ENCODE measurements at regions not wholly inside any gene's neighbourhood (a gene's known extent, or its start where the extent isn't known, plus 50 kb on each side); places are given as distances from the start of the nearest gene placed in this dataset.

DNA sequence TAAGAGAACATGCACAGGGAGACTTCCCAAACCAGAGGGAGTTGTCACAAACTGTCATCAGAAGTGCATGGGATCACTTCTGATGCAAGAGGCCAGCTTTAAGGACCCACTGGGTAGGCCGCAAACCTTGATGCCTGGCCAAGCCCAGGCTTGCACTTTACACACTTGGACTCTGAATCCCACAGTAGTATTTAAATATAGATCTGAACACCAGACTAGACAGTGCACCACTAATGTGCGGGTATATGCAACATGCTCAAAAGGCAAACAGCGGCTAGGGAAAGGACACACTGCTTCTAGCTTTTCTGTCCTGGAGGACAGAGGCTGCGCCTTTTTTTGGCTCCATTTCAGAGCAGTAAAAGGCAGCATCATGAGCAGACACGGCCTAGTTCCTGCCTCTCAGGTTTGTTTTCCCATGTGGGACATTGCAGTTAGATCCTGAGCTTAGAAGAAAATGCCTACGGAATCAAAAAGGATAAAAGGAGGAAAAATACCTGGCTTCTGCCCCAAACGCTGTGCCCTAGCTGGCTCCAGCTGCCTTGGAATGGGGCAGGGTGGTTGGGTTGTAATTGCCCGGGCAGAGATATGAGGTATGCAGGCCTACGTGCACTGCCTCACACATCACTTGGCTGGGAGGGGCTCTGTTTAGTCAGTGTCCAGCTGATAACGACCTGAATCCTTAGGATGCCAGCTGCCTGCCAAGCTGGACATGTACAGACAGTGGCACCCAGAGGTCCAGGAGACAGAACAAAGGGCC is 84.5 kb upstream of the EGLN3 start (continued):
- TF ChIP-seq, protein P1, sequence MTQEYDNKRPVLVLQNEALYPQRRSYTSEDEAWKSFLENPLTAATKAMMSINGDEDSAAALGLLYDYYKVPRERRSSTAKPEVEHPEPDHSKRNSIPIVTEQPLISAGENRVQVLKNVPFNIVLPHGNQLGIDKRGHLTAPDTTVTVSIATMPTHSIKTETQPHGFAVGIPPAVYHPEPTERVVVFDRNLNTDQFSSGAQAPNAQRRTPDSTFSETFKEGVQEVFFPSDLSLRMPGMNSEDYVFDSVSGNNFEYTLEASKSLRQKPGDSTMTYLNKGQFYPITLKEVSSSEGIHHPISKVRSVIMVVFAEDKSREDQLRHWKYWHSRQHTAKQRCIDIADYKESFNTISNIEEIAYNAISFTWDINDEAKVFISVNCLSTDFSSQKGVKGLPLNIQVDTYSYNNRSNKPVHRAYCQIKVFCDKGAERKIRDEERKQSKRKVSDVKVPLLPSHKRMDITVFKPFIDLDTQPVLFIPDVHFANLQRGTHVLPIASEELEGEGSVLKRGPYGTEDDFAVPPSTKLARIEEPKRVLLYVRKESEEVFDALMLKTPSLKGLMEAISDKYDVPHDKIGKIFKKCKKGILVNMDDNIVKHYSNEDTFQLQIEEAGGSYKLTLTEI (CRISPR knock-in tag; conservative IDR thresholded peaks at IDR 0.05), result no peak
- TF ChIP-seq ZNF17 (CRISPR knock-in tag; IDR thresholded peaks at IDR 0.05) (no peak), ZNF746 (CRISPR knock-in tag; IDR thresholded peaks at IDR 0.05) (peak; percentile 62), RXRA (CRISPR knock-in tag; IDR thresholded peaks at IDR 0.05) (peak; percentile 51), FOXA3 (CRISPR knock-in tag; IDR thresholded peaks at IDR 0.05) (peak; percentile 65), HDAC1 (CRISPR knock-in tag; IDR thresholded peaks at IDR 0.05) (peak; percentile 91), ZNF7 (CRISPR knock-in tag; IDR thresholded peaks at IDR 0.05) (peak; percentile 67), ZNF205 (CRISPR knock-in tag; IDR thresholded peaks at IDR 0.05) (peak; percentile 88), BRD4 (CRISPR knock-in tag; IDR thresholded peaks at IDR 0.05) (peak; percentile 94), ZBTB38 (CRISPR knock-in tag; IDR thresholded peaks at IDR 0.05) (peak; percentile 79), BRCA1 (CRISPR knock-in tag; IDR thresholded peaks at IDR 0.05) (peak; percentile 98), ZNF232 (CRISPR knock-in tag; IDR thresholded peaks at IDR 0.05; ENCODE audit: borderline replicate concordance) (peak; percentile 93; the same call in 1 of the 2 replicates), ZNF510 (CRISPR knock-in tag; IDR thresholded peaks at IDR 0.05; ENCODE audit: low read depth) (peak; percentile 61; the same call in 1 of the 2 replicates), SRY (CRISPR knock-in tag; IDR thresholded peaks at IDR 0.05) (0 out of 2 replicates have a peak, but pooled peaks have one; percentile 79)
- TF ChIP-seq, protein P2, sequence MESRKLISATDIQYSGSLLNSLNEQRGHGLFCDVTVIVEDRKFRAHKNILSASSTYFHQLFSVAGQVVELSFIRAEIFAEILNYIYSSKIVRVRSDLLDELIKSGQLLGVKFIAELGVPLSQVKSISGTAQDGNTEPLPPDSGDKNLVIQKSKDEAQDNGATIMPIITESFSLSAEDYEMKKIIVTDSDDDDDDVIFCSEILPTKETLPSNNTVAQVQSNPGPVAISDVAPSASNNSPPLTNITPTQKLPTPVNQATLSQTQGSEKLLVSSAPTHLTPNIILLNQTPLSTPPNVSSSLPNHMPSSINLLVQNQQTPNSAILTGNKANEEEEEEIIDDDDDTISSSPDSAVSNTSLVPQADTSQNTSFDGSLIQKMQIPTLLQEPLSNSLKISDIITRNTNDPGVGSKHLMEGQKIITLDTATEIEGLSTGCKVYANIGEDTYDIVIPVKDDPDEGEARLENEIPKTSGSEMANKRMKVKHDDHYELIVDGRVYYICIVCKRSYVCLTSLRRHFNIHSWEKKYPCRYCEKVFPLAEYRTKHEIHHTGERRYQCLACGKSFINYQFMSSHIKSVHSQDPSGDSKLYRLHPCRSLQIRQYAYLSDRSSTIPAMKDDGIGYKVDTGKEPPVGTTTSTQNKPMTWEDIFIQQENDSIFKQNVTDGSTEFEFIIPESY (CRISPR knock-in tag; IDR thresholded peaks at IDR 0.05), result peak; percentile 50; the same call in 1 of the 2 replicates
- TF ChIP-seq, protein P3, sequence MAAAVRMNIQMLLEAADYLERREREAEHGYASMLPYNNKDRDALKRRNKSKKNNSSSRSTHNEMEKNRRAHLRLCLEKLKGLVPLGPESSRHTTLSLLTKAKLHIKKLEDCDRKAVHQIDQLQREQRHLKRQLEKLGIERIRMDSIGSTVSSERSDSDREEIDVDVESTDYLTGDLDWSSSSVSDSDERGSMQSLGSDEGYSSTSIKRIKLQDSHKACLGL (CRISPR knock-in tag; IDR thresholded peaks at IDR 0.05), result peak; percentile 77; the same call in 1 of the 2 replicates
- TF ChIP-seq, protein P4, sequence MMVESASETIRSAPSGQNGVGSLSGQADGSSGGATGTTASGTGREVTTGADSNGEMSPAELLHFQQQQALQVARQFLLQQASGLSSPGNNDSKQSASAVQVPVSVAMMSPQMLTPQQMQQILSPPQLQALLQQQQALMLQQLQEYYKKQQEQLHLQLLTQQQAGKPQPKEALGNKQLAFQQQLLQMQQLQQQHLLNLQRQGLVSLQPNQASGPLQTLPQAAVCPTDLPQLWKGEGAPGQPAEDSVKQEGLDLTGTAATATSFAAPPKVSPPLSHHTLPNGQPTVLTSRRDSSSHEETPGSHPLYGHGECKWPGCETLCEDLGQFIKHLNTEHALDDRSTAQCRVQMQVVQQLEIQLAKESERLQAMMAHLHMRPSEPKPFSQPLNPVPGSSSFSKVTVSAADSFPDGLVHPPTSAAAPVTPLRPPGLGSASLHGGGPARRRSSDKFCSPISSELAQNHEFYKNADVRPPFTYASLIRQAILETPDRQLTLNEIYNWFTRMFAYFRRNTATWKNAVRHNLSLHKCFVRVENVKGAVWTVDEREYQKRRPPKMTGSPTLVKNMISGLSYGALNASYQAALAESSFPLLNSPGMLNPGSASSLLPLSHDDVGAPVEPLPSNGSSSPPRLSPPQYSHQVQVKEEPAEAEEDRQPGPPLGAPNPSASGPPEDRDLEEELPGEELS (CRISPR knock-in tag; IDR thresholded peaks at IDR 0.05), result peak; percentile 73
- TF ChIP-seq, protein P5, sequence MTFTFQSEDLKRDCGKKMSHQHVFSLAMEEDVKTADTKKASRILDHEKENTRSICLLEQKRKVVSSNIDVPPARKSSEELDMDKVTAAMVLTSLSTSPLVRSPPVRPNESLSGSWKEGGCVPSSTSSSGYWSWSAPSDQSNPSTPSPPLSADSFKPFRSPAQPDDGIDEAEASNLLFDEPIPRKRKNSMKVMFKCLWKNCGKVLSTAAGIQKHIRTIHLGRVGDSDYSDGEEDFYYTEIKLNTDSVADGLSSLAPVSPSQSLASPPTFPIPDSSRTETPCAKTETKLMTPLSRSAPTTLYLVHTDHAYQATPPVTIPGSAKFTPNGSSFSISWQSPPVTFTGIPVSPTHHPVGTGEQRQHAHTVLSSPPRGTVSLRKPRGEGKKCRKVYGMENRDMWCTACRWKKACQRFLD (CRISPR knock-in tag; IDR thresholded peaks at IDR 0.05; ENCODE audit: borderline replicate concordance), result 0 out of 2 replicates have a peak, but pooled peaks have one; percentile 76
- TF ChIP-seq, protein P6, sequence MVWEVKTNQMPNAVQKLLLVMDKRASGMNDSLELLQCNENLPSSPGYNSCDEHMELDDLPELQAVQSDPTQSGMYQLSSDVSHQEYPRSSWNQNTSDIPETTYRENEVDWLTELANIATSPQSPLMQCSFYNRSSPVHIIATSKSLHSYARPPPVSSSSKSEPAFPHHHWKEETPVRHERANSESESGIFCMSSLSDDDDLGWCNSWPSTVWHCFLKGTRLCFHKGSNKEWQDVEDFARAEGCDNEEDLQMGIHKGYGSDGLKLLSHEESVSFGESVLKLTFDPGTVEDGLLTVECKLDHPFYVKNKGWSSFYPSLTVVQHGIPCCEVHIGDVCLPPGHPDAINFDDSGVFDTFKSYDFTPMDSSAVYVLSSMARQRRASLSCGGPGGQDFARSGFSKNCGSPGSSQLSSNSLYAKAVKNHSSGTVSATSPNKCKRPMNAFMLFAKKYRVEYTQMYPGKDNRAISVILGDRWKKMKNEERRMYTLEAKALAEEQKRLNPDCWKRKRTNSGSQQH (CRISPR knock-in tag; IDR thresholded peaks at IDR 0.05; ENCODE audit: low read depth), result peak; percentile 44; the same call in 1 of the 2 replicates

All from HepG2 (cell line).